GM19023 (cell line): ENCODE measurements at regions not wholly inside any gene's neighbourhood (a gene's known extent, or its start where the extent isn't known, plus 50 kb on each side); places are given as distances from the start of the nearest gene placed in this dataset.

Experiments used
- ATAC-seq: cut with Tn5 transposase; IDR thresholded peaks from one replicate; pipeline ENCODE4 v1.9.1; 2021; ENCODE audit warnings: mild to moderate bottlenecking, moderate library complexity; ENCODE audit not compliant: unreplicated experiment

GRCh38 chr2:16466821-16467151 lies 198.8 kb downstream of the CYRIA start:
- no peak for ATAC-seq

- ATAC-seq: no peak
Observed at GRCh38 chr2:16466133-16466820, 199.4 kb downstream of the CYRIA start.

GRCh38 chr2:16464641-16465040 lies 201.0 kb downstream of the CYRIA start:
- no peak for ATAC-seq

- no peak for ATAC-seq
Observed at GRCh38 chr2:16462958-16463357, 202.7 kb downstream of the CYRIA start.

GRCh38 chr2:16461672-16462071 lies 204.0 kb downstream of the CYRIA start:
- ATAC-seq: no peak

DNA sequence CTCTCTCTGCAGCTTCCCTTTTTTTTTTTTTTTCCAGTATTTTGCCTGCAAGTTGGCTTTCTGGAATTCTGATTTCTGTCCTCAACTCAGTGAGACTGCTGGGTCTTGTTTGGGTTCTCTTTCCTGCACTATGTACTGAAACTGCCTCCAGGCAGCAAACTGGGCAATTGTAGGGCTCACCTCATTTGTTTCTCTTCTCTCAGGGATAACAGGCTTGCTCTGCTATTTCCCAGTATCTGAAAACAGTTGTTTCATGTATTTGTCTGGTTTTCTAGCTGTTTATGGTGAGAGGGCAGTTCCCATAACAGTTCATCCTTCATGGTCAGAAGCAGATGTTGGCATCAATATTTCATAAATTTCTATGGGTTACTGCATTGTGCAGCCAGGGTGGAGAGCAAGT lies 206.0 kb downstream of the CYRIA start:
- no peak for ATAC-seq

- ATAC-seq: no peak
Observed at GRCh38 chr2:16454621-16455020, 211.0 kb downstream of the CYRIA start.

DNA sequence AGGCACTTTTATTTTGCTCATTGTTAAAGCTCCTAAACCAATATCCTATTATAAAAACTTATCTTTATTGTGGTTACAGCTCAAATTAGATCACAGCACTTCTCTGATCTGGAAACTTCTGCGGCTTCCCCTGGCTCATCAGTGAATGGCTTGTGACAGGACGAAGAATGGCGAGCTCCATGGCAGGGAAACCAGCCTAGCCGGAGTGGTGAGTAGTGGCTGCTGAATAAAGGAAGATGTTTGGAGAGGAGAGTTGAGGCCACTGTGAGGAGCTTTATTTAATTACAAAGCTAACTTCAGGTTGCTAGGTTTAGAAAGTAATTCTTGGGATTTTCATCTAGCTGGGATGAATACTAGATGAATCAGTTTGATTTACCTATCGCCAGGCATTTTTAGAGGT lies 213.5 kb downstream of the CYRIA start:
- no peak for ATAC-seq

GRCh38 chr2:16446706-16447105 lies 218.9 kb downstream of the CYRIA start:
- no peak for ATAC-seq

GRCh38 chr2:16442971-16443370 lies 222.7 kb downstream of the CYRIA start:
- no peak for ATAC-seq

DNA sequence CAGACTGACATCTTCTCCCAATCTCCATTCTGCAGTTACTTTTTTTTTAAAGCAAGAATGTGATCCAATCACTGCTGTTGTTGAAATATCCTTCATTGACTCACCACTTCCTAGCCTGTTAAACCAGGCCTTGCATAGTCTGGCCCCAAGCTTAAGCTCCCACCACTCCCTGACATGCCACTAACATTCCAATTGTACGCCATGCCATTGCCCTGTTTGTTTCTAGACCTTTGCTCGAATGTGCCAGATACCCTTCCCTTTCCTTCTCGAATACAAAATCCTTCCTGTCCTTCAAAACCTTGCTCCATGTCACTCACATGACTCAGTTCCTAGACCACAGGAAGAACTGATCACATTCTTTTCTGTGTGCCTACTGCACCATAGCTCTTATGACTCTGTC lies 224.2 kb downstream of the CYRIA start:
- no peak for ATAC-seq

- no peak for ATAC-seq
Observed at GRCh38 chr2:16440898-16441297, 224.7 kb downstream of the CYRIA start.

GRCh38 chr2:16438613-16439321 lies 226.9 kb downstream of the CYRIA start:
- no peak for ATAC-seq

GRCh38 chr2:16437189-16437588 lies 228.4 kb downstream of the CYRIA start:
- no peak for ATAC-seq

DNA sequence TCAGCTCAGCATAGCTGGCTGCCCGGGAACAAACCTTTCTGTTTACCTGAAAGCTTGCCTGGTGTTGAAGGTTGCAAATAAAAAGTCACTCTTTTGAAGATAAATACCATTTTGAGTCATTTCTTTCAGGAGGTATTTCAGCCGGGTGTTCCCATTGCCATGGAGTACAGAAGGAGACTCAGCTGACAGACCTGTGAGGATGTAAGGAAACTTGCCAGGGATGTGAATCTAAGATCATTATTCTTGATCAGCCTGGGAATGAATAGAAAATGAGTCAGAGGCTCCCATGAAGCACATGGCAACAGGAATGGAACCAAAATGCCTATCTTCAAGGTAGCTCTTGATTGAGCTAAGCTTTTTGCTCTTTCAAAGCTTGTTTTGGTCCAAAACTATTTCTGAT lies 231.2 kb downstream of the CYRIA start:
- ATAC-seq: no peak

- ATAC-seq: no peak
Observed at GRCh38 chr2:16430846-16431245, 234.8 kb downstream of the CYRIA start.

GRCh38 chr2:16429431-16430145 lies 236.0 kb downstream of the CYRIA start:
- no peak for ATAC-seq

- ATAC-seq: no peak
Observed at GRCh38 chr2:16429002-16429401, 236.6 kb downstream of the CYRIA start.

- no peak for ATAC-seq
Observed at GRCh38 chr2:16425462-16426336, 239.9 kb downstream of the CYRIA start.

DNA sequence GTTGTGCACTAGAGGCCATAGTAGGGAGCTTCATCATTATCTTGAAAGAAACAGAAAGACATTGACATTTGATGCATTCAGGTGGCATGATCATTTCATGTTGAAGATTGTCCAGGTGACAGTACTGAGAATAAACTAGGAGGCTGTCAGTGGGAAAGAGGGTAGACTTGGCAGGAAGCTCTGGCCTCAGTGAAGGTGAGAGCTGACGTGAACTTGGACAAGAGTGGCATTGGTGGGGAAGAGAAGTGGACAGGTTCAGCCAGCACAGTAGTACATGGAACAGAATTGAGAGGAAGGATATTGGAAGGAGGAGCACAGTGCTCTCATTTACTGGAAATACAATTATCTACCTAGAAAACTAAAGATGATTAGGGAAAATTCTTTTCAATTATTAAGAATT lies 245.2 kb downstream of the CYRIA start:
- ATAC-seq: no peak

DNA sequence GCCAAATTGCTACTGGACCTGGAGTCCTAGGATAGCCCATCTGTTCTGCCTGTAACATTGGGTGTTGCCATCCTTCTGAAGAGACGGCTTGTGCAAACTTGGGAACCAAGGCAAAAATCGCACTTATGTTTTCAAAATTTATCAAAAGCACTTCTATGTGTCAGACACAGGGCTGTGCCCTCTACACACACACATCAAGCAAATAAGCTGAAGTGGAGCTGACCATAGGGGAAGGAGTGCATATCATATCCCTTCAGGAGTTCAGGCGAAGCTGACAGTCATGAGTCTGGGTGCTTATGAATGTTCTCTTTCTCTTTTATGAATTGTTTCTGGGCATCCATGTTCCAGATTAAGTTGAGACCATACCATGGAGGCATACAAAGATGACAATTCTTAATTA lies 247.9 kb downstream of the CYRIA start:
- ATAC-seq: no peak
